Renal pelvis (tissue), 1 donor: ENCODE measurements at regions not wholly inside any gene's neighbourhood (a gene's known extent, or its start where the extent isn't known, plus 50 kb on each side); places are given as distances from the start of the nearest gene placed in this dataset.

Source experiments
- DNase-seq: peaks from one replicate; pipeline ENCODE4 v3.0.0-alpha.2; 2013

DNA sequence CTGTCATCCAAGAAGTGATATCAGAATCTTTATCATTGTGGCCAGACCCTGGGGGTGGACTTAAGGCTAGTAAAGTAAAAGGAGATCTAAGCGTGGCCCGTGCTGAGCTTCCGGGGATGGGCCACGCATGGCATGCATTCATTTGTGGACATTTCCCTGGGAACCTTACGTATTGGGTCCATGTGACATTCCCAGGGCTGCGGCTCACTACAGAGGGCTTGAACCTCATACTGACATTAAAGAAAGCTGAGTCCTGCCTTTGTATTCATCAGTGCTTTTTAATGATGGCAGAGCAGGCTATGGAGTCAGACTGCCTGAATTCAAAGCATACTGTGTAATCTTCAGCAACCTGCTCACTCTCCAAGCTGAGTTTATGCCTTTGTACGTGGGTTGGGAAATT, 152.2 kb upstream of the AFDN start:
- no peak for DNase-seq

DNA sequence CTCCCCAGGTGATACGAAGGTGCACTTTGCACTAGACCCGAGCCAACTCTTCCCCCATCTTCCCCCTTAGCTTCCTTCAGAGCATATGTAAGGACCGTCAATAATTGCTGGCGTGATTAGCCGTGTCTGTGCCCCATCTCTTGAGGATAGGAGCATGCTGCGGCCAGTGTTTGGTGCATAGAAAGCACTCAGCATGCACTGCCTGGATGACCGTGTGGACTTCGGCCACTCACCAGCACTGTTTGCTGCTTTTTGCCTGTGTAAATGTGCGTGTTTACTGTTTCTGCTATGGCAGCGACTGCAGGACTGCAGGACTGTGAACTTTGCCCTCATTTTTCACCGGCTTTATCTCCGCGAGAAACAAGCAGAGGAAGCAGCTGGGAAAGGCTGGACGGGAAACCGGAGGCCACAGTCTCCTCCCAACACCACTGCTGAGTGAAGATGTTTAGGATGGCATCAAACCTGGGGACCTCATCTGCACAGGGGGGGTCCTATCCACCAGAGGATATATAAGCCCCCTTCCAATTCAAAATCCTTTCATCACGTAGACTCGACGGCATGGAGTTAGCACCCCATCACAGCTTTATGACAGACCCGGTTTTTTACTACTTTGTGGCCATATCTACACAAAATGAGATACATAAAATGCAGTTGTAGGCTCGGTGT, 150.6 kb upstream of the AFDN start:
- no peak for DNase-seq

DNA sequence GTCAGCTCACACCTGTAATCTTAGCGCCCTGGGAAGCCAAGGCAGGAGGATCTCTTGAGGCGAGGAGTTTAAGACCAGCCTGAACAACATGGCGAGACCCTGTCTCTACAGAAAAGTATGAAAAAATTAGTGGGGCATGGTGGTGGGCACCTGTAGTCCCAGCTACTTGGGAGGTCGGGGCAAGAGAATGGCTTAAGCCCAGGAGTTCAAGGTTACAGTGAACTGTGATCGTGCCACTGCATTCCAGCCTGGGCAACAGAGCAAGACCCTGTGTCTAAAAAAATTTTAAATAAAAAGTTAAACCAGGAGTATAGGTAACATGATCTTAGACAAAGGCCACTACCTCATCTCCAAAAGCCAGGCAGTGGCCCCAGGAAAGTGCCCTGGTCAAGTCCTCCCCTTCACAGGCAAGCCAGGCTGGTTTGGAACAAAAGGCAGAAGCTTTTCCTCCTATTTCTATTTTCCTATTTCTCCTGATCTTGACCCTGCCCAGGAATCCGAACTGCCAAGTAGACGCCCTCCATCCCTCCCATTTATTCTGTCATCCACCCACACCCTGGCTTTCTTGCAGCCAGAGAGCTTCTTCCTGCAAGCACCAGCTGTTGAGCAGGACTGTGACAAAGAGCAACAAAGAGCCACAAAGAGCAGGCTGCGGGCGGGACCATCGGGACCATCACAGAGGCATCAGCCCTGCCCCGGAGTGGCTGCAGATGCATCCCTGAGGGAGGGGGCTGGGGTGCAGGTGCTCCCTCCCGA, 149.9 kb upstream of the AFDN start:
- DNase-seq: no peak

DNA sequence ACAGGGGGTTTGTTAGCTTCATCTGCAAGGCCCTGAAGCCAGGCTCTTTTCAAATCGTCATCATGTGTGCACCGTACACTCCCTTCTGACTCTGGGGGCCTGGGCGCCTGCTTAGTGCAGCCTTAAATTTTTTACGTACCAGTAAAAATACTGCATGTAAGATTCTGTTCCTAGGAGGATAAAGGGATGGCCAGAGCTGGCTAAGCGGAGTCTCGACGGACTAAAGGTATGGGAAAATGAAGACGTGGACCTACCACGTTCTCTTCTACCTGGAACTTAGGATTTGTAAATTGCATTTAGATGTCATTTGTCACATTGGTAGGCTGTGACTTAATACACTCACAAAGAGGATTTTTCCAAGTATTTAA, 149.3 kb upstream of the AFDN start:
- no peak for DNase-seq

DNA sequence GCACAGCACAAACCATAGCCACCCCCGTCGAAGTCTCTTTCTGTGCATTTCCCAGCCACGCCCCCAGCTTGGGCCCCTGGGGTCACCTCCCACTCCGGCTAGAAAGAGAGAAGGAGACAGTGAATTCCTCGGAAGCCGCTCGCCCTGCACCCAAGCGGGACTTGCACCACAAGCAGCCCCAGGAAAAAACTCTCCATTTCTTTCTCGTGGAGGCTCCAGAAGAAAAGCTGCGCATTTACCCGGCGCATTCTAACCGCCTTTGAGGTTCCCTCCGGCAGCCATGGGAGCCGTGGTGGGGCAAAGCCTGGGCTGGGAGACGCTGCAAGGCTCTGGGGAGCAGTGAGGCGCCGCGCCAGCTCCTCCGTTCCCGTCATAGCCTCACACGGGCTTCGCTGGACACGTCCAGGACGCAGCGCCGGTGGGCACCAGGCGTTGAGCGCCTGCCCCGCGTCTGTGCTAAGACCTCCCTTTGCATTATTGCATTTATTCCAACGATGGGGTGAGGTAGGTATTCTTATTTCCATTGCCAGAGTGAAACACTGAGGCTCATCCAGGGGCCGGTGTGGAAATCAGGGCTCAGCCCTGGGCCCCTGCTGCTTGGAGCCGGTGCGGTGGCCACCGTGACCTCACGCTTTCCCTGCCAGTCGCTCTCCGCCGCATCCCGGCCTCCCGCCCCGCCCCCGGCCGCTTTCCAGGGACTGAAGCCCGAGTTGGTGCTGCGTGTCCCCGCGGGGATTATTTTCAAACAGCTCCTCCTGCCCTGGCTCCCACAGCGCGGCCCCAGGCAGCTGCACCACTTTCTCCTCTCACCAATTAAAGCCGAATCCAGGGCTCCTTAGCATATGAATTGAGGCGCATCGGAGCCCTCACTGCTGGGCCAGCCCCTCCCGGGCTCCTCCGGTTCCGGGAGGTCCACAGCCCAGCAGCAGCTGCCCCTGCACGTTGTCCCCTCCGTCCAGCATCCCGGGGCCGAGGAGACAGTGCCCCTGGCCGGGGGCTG, 148.3 kb upstream of the AFDN start:
- DNase-seq: no peak

DNA sequence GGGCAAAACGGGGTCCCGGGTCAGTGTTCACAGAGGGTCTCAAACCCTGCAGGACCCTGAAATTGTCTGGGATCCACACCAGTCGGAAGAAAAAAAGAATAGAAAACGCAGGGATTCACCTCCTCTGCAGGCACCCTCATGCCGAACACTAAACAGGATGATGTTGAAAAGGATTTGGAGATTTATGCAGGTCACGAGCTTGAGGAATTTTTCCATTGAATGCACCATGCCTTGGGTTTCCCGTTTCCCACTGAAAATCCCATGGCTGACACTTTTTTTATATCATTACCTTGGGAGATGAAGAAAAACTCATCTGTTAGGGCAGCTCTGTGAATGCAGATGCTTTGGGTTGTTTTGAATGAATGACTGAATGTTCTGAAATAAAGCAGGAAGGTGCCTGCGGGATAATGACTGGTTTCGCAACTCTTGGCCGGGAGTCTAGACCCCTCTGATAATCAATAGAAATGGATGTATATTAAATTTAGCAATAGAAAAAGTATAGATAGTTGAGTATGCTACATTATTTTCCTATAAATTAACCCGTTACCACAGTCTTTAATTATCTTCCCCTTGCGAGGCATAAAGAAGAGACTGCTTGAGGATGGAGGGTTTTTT, 147.5 kb upstream of the AFDN start:
- DNase-seq: no peak

DNA sequence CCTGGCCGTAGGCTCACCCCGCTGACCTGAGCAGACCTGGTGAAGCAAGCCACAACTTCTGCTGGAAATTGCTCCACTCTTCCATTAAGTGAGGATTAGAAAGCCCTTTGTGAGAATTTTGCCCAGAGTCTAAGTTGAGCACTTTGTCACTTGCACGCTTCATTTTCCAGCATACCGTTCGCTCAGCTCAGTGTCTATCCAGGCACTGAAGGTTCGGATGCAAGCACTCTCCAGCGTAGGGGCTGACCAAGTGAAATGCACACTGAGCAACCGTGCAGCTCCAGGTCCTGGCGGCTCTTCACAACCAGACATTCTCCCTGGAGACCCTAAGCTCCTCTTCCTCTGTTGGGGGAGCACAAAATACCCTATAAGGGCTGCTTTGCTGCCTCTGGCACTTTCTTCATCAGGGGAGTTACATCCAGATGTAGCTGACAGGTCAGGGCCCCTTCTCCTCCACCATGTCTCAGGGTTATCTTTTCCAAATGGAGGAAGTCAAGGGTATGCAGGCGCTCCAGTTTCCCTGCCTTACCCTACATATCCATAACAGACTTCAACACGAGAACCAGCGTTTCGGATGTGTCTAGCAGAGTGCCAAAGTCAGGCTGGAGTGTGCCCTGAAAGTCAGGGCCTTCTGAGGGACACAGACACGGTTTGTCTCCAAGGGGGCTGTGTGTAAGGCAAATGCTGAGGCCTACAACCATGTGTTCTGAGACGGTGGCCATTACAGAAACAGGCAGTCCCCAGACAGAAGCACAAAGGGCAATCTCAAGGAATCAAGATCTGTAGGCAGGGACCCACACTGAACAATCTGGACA, 146.7 kb upstream of the AFDN start:
- no peak for DNase-seq

DNA sequence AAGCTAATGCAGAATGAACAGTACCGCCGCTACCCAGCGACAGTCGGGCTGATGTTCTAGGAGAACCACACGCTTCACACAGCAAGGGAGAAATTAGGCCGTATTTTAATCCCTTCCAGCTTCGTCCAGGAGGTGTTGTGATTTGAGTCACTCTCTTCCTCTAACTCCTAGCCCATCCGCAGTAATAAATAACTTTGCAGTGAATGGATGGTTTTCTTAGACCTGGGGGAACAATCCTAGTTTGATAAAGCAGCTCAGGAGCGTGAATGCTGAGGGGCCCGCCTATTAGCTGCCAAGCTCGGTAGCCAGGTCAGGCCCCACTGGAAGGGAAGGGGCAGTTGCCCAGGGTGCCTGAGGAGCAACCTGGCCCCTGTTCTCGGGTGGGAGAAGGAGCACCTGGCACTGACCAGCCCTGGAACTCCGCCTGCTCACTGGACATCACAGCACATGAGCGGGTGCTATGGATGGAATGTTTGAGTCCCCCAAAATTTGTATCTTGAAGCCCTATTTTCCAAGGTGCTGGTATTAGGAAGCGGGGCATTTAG, 146.0 kb upstream of the AFDN start:
- DNase-seq: no peak

DNA sequence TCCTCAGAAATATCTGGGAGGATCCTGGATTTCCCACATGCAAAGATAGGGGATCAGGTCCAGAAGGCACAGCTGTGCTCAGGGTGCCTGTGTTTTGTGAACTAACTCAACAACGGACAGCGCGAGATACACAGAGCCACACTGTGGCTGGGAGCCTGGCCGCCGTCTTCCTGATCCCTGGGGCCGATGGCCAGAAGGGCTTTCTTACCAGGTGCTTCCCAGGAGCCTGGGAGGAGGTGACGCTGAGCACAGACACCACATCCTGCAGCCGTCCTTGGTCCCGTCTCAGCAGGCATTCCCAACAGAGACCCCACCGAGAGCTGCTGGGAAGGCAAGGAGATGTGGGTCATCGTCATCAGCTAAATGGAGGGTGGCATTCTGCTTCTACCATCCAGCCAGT, 144.6 kb upstream of the AFDN start:
- no peak for DNase-seq

DNA sequence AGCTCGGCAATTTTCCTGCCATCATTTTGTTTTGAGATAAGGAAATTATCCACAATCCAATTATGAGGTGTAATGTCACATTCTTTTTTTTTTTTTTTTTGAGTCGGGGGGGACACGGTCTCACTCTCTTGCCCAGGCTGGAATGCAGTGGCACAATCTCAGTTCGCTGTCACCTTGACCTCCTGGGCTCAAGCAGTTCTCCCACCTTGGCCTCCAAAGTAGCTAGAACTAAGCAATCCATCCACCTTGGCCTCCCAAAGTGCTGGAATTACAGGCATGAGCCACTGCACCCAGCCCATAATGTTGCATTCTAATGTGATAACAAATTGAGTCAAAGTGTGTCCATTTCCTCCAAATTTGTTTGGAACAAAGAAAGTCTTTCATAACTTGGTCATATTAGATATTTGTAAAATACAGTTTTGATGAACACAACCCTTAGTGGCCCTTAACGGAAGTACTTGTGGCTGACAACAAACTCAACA, 144.1 kb upstream of the AFDN start:
- no peak for DNase-seq

DNA sequence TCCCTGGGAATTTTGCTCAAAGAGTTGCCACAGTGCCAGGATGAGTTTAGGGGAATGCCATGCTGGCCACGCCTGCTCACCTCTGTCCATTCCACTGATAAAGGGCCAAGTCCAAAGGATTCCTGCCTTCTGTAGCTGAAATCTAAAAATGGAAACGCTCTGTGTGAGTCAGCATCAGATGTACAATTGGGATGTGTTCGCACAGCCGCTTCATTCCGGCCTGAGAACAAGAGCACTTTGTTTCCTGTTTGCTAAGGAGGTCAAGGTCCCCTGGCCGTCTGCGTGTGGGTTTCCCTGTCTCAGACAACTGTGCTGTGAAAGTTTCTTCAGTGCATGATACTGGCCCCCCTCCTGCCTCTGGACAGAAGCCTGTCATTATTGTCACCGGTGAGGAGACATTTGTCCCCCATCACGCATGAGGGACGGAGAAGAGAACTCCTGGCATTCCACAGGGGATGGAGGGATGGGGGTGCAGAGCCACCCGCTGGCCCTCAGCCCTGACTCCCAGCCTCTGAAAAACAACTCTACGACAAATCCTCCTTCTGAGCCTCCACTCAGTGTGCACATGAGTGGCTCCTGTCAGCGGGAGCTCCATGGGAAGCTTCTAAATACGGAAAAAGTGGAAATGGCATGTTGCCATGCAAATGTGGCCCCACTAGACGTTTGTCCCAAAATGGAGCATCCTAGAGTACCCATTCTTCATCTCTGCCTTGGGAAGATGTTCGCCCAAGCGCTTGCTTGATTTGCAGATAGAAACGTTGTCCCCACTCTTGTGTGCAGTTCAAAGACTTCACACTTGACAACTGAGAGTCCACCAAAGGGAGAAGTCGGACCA, 143.5 kb upstream of the AFDN start:
- DNase-seq: no peak

DNA sequence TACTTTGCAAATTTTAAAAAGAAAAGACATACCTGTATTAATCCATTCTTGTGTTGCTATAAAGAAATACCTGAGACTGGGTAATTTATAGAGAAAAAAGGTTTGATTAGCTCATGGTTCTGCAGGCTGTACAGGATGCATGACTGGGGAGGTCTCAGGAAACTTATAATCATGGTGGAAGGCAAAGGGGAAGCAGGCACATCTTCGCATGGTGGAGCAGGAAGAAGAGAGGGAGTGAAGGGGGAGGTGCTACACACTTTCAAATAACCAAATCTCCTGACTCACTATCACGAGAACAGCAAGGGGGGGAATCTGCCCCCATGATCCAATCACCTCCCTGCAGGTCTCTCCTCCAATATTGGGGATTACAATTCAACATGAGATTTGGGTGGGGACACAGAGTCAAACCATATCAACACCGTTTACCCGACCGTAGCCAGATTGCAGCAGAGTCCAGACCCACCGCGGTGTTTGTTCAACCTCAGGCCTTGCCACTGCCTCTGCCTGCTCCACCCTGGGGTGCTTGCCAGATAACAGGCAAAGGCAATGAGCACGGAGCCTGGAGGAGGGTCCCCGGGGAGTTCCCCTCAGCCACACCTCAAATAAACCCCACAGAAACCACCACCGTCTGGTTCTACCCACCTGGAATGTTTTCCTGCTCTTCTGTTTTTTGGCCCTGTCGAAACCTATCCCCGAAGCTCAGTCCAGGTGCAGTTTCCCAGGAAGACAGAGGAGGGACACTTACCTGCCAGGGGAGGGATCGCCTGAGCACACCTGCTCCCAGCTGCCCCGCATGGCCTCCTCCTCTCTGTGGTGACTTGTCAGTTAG, 142.2 kb upstream of the AFDN start:
- no peak for DNase-seq

DNA sequence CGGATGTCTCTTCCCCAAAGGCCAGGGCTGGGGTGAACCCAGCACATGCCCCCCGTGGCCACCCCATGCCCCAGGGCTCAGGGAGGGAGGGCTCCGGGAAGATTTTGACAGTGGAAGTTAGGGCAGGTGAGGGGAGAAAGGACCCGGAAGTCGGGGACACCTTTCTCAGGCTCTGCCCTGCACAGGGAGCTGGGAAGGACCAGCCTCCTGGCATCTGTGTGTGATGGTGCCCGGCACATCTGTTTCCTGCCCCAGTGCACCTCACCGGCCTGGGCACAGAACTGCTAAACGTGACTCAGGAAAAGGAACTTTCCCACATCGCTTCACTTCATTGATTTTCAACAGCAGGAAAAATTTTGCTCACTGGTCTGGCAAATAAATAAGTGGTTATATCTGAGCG, 141.1 kb upstream of the AFDN start:
- DNase-seq: no peak

DNA sequence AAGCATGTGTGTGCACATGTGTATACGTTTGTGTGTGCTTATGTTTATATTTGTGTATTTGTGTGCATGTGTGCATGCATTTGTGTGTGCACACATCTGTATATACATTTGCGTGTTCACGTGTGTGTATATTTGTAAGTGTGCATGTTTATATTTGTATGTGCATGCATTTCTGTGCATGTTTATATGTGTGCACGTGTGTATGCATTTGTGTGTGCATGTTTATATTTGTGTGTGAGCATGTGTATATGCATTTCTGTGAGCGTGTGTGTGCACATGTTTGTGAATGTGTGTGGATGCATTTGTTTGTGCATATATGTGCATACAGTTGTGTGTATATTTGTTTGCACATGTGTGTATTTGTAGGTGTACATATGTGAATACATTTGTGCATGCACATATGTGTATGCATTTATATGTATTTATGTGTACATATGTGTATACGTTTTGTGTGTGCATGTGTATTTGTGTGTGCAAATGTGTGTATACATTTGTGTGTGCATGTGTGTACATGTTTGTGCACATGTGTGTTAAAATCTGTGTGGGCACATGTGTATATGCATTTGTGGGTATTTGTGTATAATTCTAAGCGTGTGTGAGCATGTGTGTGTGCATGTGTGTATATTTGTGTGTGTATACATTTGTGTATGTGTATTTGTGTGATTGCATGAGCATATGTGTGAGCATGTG, 140.4 kb upstream of the AFDN start:
- no peak for DNase-seq

DNA sequence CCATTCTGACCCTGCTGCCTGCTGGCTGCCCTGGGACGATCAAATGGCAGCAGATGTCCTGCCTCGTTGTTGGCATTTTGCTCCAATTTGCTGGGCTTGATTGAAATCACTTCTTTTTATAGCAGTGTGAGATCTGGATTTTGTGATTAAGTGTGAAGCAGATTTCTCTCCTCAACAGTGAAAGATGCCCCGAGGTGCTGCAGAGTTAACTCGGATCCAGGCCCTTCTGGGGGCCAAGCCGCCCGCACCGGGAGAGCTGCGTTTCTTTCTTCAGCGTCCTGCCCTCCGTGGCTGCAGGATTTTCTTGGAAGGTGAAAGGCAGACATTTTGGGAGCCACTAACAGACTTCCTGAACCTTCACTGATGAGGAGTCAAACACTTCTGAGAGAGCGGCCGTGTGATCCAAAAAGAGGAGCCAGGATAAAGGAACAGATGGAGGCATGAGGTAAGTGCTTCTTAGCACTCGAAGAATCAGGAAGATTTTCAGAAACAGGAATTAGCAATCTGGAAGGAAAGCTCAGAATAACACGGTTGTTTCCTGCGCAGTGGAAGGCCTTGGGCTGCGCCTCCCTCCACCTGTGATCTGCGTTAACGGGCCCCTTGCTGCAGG, 139.5 kb upstream of the AFDN start:
- no peak for DNase-seq

DNA sequence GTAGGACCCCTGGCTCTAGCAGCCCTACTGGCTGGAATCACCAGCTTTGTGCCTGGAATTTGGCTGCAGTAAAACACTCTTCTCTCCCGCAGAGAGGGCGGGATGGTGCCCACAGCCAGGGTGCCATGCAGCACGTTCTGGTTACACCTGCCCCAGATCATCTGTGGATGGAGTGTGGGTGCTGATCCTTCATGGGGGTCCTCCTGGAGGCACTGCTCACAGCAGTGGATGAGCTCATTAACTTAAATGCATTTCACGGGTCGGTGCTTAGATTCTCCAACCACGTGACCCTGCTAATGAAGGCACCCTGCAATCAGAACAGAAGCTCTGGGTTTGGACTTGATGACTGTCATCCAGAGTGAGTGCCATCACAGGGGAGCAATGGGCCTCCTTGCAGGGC, 138.6 kb upstream of the AFDN start:
- DNase-seq: no peak

DNA sequence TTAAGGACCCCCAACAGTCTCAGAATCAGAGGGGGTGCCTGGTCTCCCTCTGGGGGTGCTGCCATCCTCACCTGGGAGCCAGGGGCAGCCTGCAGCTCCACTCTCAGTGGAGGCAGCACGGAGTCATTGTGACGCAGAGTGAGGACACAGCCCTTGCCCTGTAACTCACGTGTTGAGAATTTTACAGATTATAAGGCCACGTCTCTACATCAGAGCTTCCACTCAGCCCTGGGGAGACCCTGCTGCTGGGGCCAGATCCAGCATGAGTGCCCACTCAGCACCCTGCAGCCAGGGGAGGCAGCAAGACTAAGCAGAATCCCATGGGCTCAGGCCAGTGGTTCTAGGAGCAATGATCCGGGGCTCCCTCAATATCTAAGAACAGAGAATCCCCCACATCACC, 137.4 kb upstream of the AFDN start:
- no peak for DNase-seq

DNA sequence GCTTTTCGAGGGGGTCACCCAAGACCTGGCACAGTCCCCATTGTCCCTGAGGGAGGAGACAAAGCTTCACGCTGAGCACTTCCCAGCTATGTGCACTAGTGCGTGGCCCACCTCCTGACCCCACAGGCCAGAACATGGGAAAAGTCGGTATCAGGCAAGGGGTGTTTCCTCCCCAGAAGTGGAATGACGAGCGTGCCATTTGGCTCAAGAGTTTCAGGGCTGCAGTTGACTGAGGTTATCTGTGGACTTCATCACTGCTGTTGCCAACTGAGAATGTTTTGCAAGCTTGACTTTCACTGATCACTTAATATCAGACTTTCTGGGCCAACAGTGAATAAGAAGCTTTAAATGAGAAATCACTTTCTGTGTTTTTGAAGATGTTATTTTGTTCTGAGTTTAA, 137.0 kb upstream of the AFDN start:
- no peak for DNase-seq
